ENCODE measurements at regions not wholly inside any gene's neighbourhood (a gene's known extent, or its start where the extent isn't known, plus 50 kb on each side); places are given as distances from the start of the nearest gene placed in this dataset.

- no peak for ATAC-seq
- H3K9me3 ChIP-seq (replicated peaks; ENCODE audit: control insufficient read depth, insufficient read depth, low read depth, low read length) = 0 out of 2 replicates have a peak, but pooled peaks cover 1% of the 10 kb centered on the region
- H2AFZ ChIP-seq (ENCODE audit: low read depth, low read length) = no peak overlapping the region
- TF ChIP-seq DACH1 (IDR thresholded peaks at IDR 0.05; ENCODE audit: partially characterized antibody) (no peak), FOXA3 (CRISPR knock-in tag; conservative IDR thresholded peaks at IDR 0.05 in 1 of 2, IDR thresholded peaks at IDR 0.05 in 1 of 2) (no peak), NR4A1 (CRISPR knock-in tag; IDR thresholded peaks at IDR 0.05) (no peak), NR4A1 (tag; IDR thresholded peaks at IDR 0.05) (no peak), KLF13 (tag; IDR thresholded peaks at IDR 0.05; ENCODE audit: borderline replicate concordance, low read depth) (no peak), ERF (CRISPR knock-in tag; IDR thresholded peaks at IDR 0.05) (no peak), SIX5 (IDR thresholded peaks at IDR 0.05; ENCODE audit: borderline replicate concordance in 1 of 2, insufficient read depth in 1 of 2, low read depth in 1 of 2, low read length in 2 of 2) (no peak), NCOR1 (IDR thresholded peaks at IDR 0.05) (no peak), SETDB1 (IDR thresholded peaks at IDR 0.05; ENCODE audit: low read length) (no peak), HNRNPH1 (optimal IDR thresholded peaks at IDR 0.05; ENCODE audit: low read depth, low read length) (no peak), TCF7 (IDR thresholded peaks at IDR 0.05; ENCODE audit: borderline replicate concordance) (no peak), CTCF (IDR thresholded peaks at IDR 0.05 in 2 of 3, conservative IDR thresholded peaks at IDR 0.05 in 1 of 3; ENCODE audit: insufficient read depth in 2 of 3, low read depth in 1 of 3, low read length in 3 of 3) (no peak), IFI16 (CRISPR knock-in tag; IDR thresholded peaks at IDR 0.05) (no peak), ZKSCAN3 (CRISPR knock-in tag; IDR thresholded peaks at IDR 0.05) (no peak), THRA (IDR thresholded peaks at IDR 0.05) (no peak), BACH1 (tag; IDR thresholded peaks at IDR 0.05) (no peak)
- TF ChIP-seq, protein P1, sequence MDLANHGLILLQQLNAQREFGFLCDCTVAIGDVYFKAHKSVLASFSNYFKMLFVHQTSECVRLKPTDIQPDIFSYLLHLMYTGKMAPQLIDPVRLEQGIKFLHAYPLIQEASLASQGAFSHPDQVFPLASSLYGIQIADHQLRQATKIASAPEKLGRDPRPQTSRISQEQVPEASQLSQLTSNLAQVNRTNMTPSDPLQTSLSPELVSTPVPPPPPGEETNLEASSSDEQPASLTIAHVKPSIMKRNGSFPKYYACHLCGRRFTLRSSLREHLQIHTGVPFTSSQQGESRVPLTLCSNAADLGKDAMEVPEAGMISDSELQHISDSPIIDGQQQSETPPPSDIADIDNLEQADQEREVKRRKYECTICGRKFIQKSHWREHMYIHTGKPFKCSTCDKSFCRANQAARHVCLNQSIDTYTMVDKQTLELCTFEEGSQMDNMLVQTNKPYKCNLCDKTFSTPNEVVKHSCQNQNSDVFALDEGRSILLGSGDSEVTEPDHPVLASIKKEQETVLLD (IDR thresholded peaks at IDR 0.05) = no peak
Measured at GRCh38 chr3:159649951-159650350, 338.7 kb upstream of the IL12A start.

More at GRCh38 chr3:159649951-159650350, 338.7 kb upstream of the IL12A start:
- H4K20me1 ChIP-seq (replicated peaks; ENCODE audit: control insufficient read depth, insufficient read depth, low read length) = no peaks in the 10 kb centered on the region
- FAIRE-seq (no peak), DNase-seq (ENCODE audit: extremely low read depth in 1 of 4, low spot score in 3 of 4) (no peak)
- no peaks in the 10 kb centered on the region for H3K27me3 ChIP-seq (ENCODE audit: control insufficient read depth in 2 of 2, insufficient read depth in 2 of 2, low read length in 2 of 2)
- H3K4me3 ChIP-seq = no peak overlapping the region
- H3K79me2 ChIP-seq (ENCODE audit: control insufficient read depth, insufficient read depth, low read length) = no peaks in the 10 kb centered on the region
- ChIA-PET CTCF (ENCODE audit: low intra/inter-chr PET ratio) (no interaction called here), POLR2A (no interaction called here)
- H3K4me1 ChIP-seq (replicated peaks in 1 of 2; ENCODE audit: control insufficient read depth in 2 of 2, insufficient read depth in 2 of 2, low read length in 2 of 2) = no peaks in the 10 kb centered on the region
- no TSS peak for BruUV-seq (replicated peaks)
- H3K36me3 ChIP-seq (ENCODE audit: control insufficient read depth, insufficient read depth, low read length) = no peaks in the 10 kb centered on the region
- in situ Hi-C loops (cut with MboI) (no loop called here), intact Hi-C loops (cut with micrococcal nuclease) (no loop called here)
- H3K27ac ChIP-seq (ENCODE audit: extremely low read depth, low read depth, low read length) = no peak overlapping the region
- H3K4me2 ChIP-seq (ENCODE audit: insufficient read depth, low read length) = no peak overlapping the region
- no peaks in the 10 kb centered on the region for H3K9me1 ChIP-seq (ENCODE audit: control insufficient read depth, insufficient read depth, low read length)
- no peak overlapping the region for H3K9ac ChIP-seq (ENCODE audit: insufficient read depth in 1 of 2, low read depth in 2 of 2, low read length in 2 of 2)
